HG03280 (cell line): ENCODE measurements at regions not wholly inside any gene's neighbourhood (a gene's known extent, or its start where the extent isn't known, plus 50 kb on each side); places are given as distances from the start of the nearest gene placed in this dataset.

Source experiments
- ATAC-seq: cut with Tn5 transposase; IDR thresholded peaks from one replicate; pipeline ENCODE4 v1.9.1; 2021; ENCODE audit warnings: mild to moderate bottlenecking, moderate library complexity; ENCODE audit not compliant: unreplicated experiment

- ATAC-seq, result no peak
Observed at GRCh38 chr14:38850664-38851063, 252.4 kb downstream of the SEC23A start.

GRCh38 chr14:38848243-38848935, 254.6 kb downstream of the SEC23A start:
- no peak for ATAC-seq

- no peak for ATAC-seq
Observed at GRCh38 chr14:38847161-38847560, 255.9 kb downstream of the SEC23A start.

GRCh38 chr14:38839694-38840365, 263.2 kb downstream of the SEC23A start:
- ATAC-seq, result no peak

GRCh38 chr14:38838979-38839323, 264.1 kb downstream of the SEC23A start:
- no peak for ATAC-seq

GRCh38 chr14:38838049-38838978, 264.7 kb downstream of the SEC23A start:
- ATAC-seq, result no peak

GRCh38 chr14:38837343-38838048, 265.5 kb downstream of the SEC23A start:
- ATAC-seq, result no peak

- no peak for ATAC-seq
Observed at GRCh38 chr14:38836539-38836938, 266.5 kb downstream of the SEC23A start.

GRCh38 chr14:38835874-38836273, 267.2 kb downstream of the SEC23A start:
- ATAC-seq, result no peak

- ATAC-seq, result no peak
Observed at GRCh38 chr14:38828183-38828827, 274.7 kb downstream of the SEC23A start.

- ATAC-seq, result no peak
Observed at GRCh38 chr14:38824706-38825105, 278.3 kb downstream of the SEC23A start.

- no peak for ATAC-seq
Observed at GRCh38 chr14:38818555-38818954, 284.5 kb downstream of the SEC23A start.

GRCh38 chr14:38808734-38809455, 294.1 kb downstream of the SEC23A start:
- ATAC-seq, result no peak

- no peak for ATAC-seq
Observed at GRCh38 chr14:38799671-38800070, 303.4 kb downstream of the SEC23A start.

- no peak for ATAC-seq
Observed at GRCh38 chr14:38794677-38795076, 308.4 kb downstream of the SEC23A start.

- ATAC-seq, result no peak
Observed at GRCh38 chr14:38791862-38792261, 311.2 kb downstream of the SEC23A start.

- ATAC-seq, result no peak
Observed at GRCh38 chr14:38790916-38791315, 312.1 kb downstream of the SEC23A start.

- no peak for ATAC-seq
Observed at GRCh38 chr14:38789805-38790204, 313.2 kb downstream of the SEC23A start.

GRCh38 chr14:38788060-38788459, 315.0 kb downstream of the SEC23A start:
- ATAC-seq, result no peak

GRCh38 chr14:38786921-38787320, 316.1 kb downstream of the SEC23A start:
- ATAC-seq, result no peak
